ENCODE measurements at regions not wholly inside any gene's neighbourhood (a gene's known extent, or its start where the extent isn't known, plus 50 kb on each side); places are given as distances from the start of the nearest gene placed in this dataset.

DNA sequence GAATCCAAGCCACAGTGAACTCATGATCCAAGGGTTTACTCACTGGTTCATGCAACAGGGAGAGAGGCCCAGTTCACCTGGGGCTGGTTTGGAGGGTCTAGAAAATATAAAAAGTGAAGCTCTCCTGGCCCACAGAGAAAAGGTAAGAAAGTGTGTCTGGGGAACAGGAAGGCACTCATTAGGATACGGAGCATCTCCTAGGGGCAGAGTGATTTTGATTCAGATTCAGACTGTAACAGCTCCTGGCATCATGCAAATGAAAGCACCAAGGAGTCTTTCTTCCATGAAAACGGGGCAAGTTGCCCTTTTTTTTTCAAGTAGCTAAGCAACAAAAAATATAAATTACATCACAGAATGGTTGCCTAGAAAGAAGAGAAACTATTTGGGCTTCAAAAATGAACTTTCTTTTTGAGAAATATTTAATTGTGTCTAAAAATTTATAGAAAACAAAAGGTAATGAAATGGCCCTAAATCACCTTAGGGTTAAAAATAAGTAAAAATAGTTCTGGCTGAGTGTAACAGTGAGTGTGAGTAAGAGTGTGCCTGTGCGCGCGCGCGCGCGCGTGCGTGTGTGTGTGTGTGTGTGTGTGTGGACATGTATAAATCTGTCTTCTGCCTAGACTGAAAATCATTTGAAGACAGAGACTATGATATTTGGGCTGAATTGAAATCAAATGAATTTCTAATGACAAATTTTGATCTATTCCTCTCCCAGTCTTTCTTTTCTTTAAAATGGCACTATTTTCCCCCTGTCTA lies 177.8 kb upstream of the ZNF462 start:
- no peak for FAIRE-seq

DNA sequence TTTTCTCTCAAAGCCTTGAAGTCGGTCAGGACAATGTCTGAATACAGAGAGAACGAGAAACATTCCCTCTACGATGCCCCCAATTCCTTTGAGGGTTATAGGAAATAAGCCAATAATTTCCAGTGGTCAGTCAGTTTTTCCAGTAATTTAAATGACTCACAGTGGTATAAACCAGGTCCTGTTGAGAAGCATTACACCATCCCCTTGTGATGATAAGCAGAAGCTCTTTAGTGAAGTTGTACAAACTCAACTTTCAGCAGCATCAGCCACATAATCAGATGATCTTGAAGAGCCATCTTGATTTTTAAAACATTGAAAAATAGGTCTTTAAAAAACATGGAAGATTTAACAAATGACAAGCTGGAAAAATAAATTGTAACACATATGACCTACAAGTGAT lies 173.9 kb upstream of the ZNF462 start:
- FAIRE-seq = no peak

DNA sequence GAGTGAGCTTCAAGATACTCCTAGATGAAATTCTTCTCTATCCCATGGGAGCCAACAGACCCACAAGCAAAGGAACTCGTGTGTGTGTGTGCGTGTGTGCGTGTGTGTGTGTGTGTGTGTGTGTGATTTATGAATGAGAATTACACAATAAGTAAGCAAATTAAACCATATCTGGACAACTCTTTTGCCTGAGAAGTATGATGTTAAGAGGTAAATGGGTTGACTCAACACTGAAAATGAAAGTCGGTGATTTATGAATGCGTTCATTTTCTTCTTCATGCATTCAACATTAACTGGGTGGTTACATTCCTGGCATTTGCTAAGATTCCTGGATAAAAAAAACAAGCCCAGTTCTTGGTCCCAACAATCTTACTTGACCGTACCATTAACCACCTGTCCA lies 171.3 kb upstream of the ZNF462 start:
- no peak for FAIRE-seq

DNA sequence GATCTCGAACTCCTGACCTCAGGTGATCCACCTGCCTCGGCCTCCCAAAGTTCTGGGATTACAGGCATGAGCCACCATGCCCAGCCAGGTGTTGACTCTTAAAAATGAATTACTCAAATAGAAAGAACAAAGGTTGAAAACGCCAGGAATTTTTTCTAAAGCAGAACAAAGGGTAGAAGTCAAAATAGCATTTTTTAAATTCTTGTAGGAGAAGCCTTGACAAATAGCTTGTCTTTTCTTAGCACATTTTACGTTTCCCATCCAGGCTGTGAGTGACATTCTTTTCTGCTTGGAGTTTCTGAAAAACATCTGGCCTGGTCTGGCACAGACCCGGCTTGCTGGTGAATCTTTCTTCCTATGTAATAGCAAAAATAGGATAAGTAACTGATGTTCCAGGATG lies 169.4 kb upstream of the ZNF462 start:
- FAIRE-seq = no peak

DNA sequence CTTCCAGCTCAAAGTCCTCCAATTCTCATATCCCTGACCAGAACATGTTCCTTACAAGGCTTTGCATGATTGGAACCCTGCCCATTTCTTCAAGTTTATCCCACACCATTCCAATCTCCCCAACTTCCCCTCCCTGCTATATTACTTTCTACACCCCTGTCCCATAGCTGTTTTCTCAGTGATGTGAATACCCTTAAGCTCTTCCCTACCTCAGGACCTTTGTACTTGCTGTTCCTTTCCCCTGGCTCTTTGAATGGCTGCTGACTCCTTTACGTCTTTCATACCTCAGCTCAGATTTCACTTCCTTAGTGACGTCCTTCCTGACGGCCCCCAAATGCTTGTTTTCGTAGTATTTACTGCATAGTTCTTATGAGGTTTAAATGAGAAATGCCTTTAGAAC lies 166.2 kb upstream of the ZNF462 start:
- FAIRE-seq = no peak

DNA sequence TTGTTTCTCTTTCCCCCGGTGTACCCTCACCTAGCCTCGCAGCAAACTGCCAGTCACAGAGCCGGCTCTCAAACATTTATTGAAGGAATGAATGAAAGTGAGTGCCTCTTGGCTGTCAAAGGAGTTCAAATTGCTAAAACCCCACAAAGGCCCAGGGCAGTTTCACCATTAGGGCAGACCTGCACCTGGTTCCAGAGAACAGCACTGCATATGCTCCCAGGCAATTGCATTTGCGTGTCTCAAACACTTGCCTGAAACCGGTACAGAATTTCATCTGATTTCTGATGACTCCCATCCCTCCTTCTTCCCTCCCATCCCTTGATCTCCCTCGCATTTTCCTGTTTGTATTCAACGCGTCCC lies 165.6 kb upstream of the ZNF462 start:
- FAIRE-seq = no peak

DNA sequence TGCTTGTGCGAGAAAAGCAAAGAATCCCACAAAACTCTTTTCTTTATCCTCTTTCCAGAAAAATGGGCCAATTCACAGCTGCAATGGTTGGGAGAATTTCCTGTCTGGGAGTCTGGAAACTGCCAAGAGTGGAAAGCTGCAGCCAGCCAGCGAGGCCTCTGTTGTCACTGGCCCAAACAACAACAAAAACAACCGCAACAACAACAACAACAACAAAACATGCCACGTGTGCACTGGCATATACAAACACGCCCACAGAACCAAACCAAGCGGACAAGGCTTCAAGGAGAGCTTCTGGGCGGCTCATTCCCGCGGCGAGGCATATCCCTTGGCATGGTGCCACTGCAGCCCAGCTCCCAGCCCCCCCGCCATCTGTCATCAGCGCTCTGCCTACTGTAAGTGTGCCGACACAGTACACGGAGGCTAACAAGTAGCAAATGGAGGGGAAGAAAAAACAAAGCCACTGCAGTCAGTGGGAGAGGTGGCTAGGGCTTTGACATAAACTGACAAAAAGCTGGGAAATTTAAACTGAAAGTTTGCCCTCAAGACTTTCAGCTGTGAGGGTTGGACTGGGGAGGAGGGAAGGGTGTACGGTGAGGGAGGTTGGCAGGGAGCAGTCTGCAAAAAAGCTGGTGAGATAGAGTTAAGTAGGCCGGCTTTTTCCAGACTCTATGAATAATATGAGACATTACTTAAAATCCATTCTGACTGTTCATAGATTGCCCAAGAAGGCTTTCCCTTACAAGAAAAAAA lies 165.0 kb upstream of the ZNF462 start:
- FAIRE-seq = no peak

DNA sequence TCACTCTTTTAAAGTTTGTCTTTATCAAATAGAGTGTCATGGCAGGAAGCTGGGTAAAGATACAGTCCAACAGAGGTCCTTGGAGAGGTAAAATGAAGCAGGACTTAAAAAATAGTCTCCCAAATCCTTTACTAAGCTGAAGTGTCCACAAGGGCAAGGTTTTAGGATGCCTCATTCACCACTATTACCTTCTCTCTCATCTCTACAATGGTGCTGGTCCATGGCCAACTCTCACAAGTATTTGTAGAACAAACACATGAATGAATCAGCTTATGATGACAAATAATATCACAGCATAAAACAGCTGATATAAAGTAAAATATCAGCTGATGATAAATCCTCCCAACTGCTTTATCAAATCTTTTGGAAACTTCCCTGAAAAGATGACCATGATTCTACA lies 162.3 kb upstream of the ZNF462 start:
- FAIRE-seq = no peak

DNA sequence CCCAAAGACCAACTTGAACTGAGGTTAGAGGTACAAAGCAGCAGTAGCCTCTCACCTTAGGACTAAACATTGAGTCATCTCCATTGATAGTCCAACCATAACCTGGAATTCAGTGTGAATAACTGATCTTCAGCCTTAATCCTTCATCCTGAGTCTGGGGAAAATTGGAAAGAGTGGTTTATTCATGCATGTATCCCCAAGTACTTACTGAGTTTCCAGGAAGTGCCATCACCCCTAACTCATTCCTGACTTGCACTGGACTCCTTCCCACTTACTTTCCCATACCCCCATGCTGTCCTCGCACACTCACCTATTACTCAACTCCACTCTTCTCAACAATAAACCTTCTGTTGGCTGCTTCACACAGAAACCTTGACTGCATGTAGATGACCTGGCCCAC lies 161.4 kb upstream of the ZNF462 start:
- FAIRE-seq = no peak

DNA sequence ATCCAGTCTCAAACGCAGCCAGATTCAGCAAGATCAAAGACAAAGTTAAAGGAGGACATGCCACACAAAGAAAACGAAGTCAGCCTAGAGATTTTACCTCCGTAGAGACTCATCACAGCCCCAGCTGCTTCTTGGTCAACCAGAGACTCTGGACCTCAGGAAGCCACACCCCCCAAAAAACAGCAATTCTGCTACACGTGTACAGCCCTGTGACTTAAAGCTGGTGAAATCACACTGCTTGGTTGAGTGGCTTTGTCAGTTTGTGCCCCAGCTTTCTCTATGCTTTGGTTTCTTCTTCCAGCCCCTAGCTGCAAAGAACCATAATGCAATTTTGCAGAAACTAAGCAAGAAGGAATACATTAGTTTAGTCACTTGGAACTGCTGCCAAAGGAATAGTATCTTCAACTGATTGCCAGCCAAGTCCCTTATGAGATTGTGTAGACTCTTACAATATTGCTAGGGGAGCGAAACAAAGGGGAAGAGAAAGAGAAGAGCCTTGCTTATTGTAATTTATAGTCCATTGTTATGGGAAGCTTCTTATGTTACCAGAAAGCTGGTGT lies 158.8 kb upstream of the ZNF462 start:
- FAIRE-seq = no peak

DNA sequence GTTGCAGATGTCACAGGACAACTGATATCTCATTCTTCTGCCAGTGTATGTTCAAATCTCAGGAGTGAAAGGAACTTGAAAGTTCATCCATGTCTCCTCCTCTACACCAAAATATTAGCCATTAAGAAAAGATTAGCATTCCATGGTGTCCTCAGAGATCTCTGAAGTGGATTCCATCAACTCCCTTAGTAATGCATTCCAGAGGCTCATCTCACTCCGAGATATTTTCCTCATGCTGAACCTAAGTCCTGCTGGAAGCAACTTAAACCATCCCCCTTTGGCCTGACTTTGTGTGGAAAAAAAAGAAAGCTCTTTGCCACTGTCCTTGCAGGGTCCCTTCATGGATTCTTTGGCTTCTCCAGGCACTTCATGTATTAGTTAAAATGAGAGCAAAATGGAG lies 155.7 kb upstream of the ZNF462 start:
- FAIRE-seq = no peak

DNA sequence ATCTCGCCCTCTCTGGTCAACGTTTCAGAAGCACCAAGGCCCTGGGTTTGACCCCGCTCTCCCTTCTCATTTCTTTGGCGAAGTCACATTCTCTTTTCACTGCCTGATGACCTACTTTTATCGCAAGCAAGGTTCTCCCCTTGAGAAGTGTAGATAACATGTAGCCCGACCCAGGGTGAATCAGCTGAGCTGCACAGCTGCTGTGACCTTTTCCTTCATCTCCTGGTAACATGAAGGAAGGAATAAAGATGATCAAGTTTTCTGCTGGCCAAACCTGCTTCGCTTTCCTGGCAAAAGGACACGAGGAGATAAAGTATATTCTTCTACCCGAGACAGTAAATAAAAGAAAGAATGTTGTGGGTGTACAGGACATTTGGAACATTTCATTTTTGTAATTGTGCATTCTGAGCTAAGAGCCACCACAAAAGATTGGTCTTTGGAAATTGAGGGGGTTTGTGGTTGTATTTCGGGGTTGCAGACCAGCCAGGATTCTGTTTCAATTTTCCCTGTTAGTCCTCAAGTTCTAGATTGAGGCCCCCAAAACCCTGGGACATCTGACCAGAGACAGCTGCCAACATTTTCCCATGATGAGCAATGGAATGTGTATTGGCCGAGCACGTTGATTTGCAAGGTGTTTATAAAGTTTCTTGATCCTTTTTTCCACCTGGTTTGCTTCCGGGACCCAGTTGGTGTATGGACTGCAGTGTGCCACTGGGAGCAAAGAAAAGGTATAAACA lies 155.1 kb upstream of the ZNF462 start:
- FAIRE-seq = no peak

DNA sequence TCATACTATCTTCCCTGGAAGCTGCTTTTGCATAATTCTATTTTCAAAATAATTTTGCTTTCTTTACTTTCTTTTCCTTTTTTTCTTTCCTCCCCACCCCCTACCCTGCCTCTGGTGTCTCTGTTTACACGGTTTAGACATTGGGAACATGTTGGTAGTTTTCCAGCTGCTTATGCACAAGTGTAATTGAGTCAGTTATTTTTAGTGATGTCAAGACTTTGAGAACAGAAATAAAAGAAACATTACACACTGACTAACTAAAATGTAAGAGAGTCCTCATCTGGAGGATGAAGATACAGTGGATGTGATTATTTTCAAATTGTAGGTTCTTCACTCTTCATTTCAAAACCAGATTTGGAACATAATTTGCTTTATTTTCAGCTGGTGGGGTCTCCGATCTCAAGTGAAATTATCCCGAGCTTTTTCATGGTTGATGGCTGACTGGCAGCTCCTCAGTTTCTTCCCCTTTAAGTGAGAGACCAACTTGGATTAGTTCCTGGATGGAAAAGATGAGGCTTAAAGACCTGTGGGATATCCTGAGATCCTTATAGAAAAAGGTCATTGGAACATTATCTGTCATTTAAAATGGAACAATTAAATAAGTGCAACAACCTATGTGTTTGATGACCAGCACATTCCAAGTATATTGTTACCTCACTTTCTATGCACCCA lies 154.4 kb upstream of the ZNF462 start:
- no peak for FAIRE-seq

DNA sequence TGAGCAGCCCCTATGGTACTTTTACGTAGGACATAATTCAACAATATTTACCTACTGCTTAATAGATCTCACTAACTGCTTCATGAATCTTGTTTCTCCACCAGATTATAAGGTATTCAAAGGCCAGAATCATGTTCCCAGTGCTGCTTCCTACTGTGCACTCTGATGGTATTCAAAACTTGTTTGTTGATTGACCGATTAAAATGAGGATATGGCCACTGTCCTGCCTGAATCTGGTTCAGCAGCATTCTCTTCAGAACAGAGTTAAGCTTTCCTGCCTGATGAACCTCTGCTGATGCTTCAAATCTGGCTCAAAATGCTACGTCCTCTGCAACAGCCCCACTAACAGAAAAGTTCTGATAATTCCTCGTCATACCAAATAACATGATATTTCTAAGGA lies 150.7 kb upstream of the ZNF462 start:
- FAIRE-seq = no peak

DNA sequence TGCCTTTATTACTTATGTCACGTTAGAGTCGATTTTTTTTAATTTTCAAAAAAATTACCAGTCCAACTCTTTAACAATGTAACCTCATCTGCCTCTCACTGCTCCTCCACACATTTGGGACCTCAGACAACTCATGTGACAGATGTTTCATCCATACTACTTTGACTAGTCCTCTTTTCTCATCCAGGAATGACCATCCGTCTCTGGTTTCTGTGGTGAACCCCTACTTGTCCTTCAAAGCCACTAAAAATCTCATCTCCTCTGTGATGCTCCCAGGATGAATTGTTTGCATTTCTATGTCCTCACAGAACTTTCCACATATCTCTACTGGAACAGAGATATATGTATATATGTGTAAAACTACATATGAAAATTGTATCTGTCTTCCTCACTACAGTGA lies 149.8 kb upstream of the ZNF462 start:
- FAIRE-seq = no peak

DNA sequence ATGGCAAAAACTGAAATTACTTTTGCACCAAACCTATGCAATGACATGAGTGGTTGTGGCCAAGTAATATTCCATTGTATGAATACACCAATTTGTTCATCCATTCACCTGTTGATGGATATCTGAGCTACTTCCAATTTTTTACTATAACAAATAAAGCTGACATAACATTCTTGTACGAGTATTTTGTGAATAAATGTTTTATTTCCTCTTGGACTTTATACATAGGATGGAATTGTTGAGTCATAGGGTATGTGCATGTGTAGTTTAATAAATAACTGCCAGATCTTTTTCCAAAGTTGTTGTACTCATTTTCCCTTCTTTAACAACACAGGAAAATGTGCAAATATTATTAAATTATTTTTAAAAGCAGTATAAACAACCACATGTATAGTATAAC lies 146.1 kb upstream of the ZNF462 start:
- no peak for FAIRE-seq

DNA sequence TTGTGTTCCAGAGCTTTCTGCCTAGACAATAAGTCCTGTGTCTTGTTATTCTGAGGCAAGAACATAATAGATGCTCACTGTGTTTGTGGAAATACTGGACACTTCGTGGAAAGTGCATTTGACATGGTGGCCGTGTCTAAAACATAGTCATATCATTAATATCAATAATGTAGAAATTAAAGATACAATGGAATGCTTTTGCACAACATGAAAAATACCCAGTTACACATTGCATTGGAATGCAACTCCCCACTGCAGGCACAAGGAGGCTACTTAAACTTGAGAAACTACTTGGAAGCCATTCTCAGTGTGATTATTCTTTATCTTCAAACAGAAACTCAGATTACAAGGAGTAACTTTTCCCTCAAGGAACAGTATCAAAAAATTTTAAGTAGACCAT lies 145.3 kb upstream of the ZNF462 start:
- FAIRE-seq = no peak

DNA sequence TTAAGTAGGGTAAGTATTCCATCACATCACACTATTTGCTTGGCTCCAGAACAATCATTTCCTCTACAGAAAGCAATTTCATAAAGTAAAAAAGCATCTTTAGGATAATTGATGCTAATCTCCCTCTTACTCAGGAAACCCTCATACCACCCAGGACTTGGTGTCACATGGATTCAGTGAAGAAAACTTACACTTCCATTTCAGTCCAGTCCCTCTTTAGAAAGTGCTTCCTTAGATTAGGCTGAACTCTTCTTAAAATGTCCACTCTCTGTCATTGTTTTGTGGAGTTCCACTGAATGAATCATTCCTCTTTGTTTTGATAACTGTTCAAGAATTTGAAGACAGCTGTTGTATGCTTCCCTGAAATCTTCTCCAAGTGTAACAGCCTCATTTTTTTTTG lies 144.0 kb upstream of the ZNF462 start:
- no peak for FAIRE-seq

DNA sequence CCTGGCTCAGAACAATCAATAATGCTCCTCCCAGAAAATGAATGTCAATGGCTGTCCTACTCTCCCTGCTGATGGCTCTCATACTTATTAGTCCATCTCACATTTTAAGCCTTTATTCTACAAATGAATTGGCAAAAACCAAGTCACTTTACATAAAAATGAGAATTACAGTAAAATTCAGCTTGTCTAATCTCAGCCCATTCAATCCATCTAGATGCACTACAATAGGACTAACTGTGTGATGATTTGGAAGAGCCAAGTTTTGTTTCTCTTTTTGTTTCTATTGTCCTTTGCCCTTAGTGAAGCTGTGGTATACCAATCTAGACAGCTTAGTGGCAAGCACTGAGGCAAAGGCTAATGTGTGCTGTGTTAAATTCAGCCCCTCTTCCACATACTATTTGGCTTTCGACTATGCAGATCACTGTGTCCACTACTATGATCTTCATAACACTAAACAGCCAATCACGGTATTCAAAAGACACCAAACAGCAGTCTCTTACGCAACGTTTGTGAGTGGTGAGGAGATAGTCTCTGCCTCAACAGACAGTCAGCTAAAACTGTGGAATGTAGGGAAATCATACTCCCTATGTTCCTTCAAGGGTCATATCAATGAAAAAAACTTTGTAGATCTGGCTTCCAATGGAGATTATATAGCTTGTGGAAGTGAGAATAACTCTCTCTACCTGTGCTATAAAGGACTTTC lies 140.8 kb upstream of the ZNF462 start:
- no peak for FAIRE-seq

DNA sequence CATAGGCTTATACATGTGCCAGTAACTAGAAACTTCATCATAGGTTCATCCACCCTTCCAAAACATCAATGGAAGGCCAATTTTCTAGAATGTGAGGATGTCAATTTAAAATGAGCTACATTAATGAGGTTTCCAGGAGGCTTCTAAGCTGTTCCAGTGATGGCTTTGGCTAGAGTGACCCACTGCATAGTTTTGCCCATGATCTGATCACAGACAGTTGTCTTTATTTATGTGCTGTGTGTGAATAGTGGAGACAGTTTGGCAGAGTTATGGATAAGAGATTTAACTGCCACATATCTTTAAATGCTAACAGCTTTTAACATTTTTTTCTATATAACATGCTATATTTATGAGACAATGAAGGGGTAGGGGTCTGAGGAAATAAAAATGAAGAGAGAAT lies 139.0 kb upstream of the ZNF462 start:
- FAIRE-seq = no peak

DNA sequence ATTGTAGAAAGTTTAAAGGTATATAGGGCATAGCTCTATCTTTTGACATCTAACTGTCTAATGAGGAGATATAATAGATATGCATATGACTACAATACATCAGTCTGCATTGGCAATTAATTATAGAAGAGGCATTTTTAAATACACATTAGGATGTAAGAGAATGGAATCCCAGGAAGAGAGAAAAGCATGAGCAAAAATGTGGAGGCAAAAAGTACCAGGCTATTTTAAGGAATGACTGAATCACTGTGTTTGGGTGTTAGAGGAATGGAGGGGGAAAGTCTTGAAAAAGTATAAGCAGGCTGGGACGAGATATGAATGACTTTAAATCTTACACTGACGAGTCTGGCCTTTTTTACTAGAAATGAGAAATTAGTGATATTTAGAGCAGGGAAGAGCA lies 138.4 kb upstream of the ZNF462 start:
- no peak for FAIRE-seq

DNA sequence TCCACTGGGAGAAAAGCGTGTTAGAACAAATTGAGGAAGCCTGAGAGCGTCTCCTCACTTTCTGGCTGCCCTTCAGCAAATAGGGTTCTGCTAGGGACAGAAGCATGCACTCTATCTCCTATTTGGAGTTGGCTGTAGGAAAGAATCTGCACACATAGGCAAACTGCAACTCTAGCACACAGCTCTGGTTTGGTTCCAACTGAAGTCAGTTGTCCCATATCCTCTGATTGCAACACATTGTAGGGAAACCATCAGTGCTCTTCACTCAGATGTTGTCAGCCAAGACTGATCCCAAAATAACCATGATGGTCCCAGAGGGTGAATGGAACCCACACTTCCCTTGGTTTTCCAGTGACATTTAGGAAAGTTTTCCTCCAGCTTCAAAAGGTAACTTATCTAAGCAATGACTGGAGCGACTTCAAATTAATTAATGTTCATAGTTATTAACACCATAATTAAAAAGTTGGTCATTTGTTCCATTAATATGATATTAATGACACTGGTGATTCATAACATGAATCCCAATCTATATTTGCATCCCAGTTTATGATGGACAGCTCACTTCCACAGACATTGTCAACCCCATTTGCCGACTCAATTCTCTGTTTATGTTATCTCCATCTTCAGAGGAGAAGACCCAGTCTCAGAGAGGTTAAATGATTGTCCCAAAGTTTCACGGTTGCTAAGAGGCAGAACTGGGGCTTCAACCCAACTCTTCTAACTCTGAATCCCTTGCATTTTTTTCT lies 136.7 kb upstream of the ZNF462 start:
- no peak for FAIRE-seq

Measured in islet of Langerhans (tissue), 1 donor.